Retinal pigment epithelial cell (primary cell): ENCODE measurements at regions not wholly inside any gene's neighbourhood (a gene's known extent, or its start where the extent isn't known, plus 50 kb on each side); places are given as distances from the start of the nearest gene placed in this dataset.

Experiments used
- DNase-seq: peaks from one replicate; pipeline ENCODE4 v3.0.0-alpha.2; 2010; ENCODE audit warnings: low read depth
- H3K4me3 ChIP-seq: 2 replicates; pipeline ENCODE4 v1.5.1; 2011; ENCODE audit warnings: mild to moderate bottlenecking, low read length, control low read depth, moderate library complexity
- TF ChIP-seq, protein P1 (sequence below): conservative IDR thresholded peaks from 2 replicates; pipeline ENCODE4 v1.5.1; 2011; ENCODE audit warnings: low read depth, low read length, control low read depth, inconsistent platforms

DNA sequence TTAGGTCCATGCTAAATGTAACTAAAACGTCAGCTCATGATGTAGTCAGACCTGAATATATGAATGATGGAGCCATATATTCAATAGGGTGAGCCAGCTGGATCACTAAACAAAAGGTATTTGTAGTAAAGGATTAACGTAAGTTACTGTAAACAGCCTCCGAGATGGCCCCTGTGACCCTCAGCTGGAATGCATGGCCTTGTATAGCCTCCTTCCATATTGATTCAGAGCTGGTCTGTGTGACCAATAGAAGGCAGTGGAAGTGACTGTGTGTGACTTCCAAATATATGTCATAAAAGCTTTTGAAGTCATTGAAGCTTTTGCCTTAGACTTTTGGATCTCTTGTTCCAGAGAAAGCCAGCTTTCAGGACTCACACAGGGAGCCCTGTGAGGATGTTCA is 154.4 kb upstream of the CHD1 start:
- no peak for DNase-seq
- TF ChIP-seq, protein P1, sequence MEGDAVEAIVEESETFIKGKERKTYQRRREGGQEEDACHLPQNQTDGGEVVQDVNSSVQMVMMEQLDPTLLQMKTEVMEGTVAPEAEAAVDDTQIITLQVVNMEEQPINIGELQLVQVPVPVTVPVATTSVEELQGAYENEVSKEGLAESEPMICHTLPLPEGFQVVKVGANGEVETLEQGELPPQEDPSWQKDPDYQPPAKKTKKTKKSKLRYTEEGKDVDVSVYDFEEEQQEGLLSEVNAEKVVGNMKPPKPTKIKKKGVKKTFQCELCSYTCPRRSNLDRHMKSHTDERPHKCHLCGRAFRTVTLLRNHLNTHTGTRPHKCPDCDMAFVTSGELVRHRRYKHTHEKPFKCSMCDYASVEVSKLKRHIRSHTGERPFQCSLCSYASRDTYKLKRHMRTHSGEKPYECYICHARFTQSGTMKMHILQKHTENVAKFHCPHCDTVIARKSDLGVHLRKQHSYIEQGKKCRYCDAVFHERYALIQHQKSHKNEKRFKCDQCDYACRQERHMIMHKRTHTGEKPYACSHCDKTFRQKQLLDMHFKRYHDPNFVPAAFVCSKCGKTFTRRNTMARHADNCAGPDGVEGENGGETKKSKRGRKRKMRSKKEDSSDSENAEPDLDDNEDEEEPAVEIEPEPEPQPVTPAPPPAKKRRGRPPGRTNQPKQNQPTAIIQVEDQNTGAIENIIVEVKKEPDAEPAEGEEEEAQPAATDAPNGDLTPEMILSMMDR, result no peak
- H3K4me3 ChIP-seq, result no peak overlapping the region

DNA sequence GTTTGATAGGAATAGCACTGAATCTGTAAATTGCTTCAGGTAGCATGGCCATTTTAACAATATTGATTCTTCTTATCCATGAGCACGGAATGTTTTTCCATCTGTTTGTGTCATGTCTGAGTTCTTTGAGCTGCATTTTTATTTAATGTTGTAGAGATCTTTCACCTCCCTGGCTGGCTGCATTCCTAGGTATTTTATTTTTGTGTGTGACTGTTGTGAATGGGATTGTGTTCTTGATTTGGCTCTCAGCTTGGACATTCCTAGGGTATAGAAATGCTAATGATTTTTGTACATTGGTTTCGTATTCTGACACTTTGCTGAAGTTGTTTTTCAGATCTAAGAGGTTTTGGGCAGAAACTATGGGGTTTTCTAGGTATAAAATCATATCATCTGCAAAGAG is 152.9 kb upstream of the CHD1 start:
- TF ChIP-seq, protein P1, result no peak
- DNase-seq, result no peak

DNA sequence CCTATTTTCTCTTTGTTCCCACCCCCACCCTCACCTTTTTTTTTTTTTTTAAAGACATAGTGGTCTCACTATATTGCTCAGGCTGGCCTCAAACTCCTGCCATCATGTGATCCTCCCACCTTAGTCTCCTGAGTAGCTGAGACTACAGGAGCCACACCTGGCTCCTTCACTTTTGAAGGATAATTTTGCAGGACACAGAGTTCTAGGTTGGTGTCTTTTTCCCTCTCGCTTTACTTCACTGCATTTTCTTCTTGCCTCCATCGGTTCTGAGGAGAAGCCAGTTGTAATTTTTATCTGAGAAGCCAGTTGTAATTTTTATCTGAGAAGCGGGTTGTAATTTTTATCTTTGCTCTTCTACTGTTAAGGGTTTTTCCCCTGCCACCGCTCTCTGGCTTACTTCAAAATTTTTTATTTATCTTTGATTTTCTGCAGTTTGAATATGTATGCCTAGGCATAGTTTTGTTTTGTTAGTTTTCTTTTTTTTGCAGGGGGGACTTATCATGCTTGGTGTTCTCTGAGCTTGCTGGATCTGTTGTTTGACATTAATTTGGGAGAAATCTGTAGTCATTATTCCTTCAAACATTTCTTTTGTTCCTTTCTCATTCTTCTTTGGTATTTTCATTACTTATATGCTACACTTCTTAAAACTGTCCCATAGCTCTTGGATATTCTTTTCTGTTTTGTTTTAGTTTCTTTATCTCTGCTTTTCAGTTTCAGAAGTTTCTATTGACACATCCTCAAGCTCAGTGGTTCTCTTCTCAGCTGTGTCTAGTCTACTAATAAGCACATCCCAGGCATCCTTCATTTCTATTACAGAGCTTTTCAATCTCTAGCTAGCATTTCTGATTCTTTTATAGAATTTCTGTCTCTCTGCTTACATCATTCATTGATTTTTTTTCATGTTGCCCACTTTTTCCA is 148.2 kb upstream of the CHD1 start:
- TF ChIP-seq, protein P1, result no peak
- DNase-seq, result no peak
- no peak overlapping the region for H3K4me3 ChIP-seq

More for the DNA sequence above, 152.9 kb upstream of the CHD1 start:
- H3K4me3 ChIP-seq, result no peak overlapping the region

DNA sequence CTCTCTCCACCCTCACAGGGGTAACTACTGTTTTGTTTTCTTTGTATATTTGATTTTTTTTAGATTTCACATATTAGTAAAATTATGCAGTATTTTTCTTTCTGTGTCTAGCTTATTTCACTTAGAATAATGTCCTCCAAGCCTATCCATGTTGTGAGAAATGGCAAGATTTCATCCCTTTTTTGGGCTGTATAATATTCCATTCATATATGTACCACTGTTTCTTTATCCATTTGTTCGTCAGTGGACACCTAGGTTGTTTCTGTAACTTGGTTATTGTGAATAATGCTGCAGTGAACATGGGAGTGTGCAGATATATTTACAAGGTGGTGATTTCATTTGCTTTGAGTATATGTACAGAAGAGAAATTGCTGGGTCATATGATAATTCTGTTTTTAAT is 144.0 kb upstream of the CHD1 start:
- TF ChIP-seq, protein P1, result no peak
- H3K4me3 ChIP-seq, result no peak overlapping the region
- no peak for DNase-seq

DNA sequence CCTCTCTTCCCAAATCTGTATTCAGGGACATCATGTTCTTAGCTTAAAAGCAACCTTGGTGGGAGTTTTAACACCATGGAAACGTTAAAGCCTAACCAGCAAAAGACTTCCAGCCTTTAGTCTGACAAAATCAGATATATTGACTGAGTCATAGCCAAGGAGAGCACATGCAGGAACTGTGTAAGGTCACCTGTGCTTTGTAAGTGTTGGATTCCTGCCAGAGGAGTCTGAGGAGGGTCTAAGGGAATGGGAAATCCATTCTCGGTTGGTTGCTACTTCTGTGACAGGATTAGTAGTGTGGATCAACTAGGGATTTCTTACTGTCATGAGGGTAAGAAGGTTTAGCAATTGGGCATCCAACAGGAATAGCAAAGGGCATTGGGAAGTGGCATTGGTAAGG is 142.0 kb upstream of the CHD1 start:
- TF ChIP-seq, protein P1, result no peak

DNA sequence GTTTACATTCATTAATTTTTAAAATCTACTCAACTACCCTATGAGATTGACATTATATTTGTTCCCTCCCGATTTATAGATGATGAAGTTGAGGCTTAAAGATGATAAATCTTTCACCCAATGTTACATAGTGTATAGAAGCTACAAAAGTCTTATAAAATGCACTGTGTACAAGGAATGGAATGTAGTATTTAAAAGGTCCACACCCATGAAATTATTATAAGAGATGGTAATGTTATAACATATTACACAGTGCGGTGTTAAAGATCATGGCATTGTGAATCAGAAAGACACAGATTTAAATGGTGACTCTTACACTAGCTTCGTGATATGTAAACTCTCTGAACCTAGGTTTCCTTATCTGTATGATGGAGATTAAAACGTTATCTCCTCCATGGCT is 141.6 kb upstream of the CHD1 start:
- no peak for DNase-seq
- TF ChIP-seq, protein P1, result no peak
- no peak overlapping the region for H3K4me3 ChIP-seq

More for the DNA sequence above, 142.0 kb upstream of the CHD1 start:
- peak; percentile 12 for DNase-seq
- no peak overlapping the region for H3K4me3 ChIP-seq
